ENCODE measurements at regions not wholly inside any gene's neighbourhood (a gene's known extent, or its start where the extent isn't known, plus 50 kb on each side); places are given as distances from the start of the nearest gene placed in this dataset.

- no peaks in the 10 kb centered on the region for H3K36me3 ChIP-seq (ENCODE audit: control insufficient read depth, insufficient read depth, low read length)
- H3K9me3 ChIP-seq (ENCODE audit: control insufficient read depth, low read length) = no peaks in the 10 kb centered on the region
- H3K4me3 ChIP-seq (ENCODE audit: insufficient read depth, low read depth, low read length, poor library complexity, severe bottlenecking) = no peak overlapping the region
- H3K27me3 ChIP-seq (replicated peaks; ENCODE audit: control insufficient read depth, insufficient read depth, low read length, poor library complexity, severe bottlenecking) = no peaks in the 10 kb centered on the region
- DNase-seq = no peak
- H3K4me1 ChIP-seq (ENCODE audit: control insufficient read depth, insufficient read depth, low read length, poor library complexity, severe bottlenecking) = no peaks in the 10 kb centered on the region
- H3K27ac ChIP-seq (ENCODE audit: insufficient read depth, low read length, poor library complexity, severe bottlenecking) = no peak overlapping the region
Observed at GRCh38 chr16:5432166-5432565, 334.6 kb upstream of the EEF2KMT start.

- Histone ChIP-seq H3K4me3 (ENCODE audit: insufficient read depth, low read depth, low read length, poor library complexity, severe bottlenecking) (no peak overlapping the region), H3K27me3 (replicated peaks; ENCODE audit: control insufficient read depth, insufficient read depth, low read length, poor library complexity, severe bottlenecking) (no peaks in the 10 kb centered on the region), H3K4me1 (ENCODE audit: control insufficient read depth, insufficient read depth, low read length, poor library complexity, severe bottlenecking) (no peaks in the 10 kb centered on the region), H3K36me3 (ENCODE audit: control insufficient read depth, insufficient read depth, low read length) (no peaks in the 10 kb centered on the region), H3K9me3 (ENCODE audit: control insufficient read depth, low read length) (no peaks in the 10 kb centered on the region), H3K27ac (ENCODE audit: insufficient read depth, low read length, poor library complexity, severe bottlenecking) (no peak overlapping the region)
- DNase-seq = no peak
Observed at GRCh38 chr16:5430598-5430997, 333.0 kb upstream of the EEF2KMT start.

- no peak for DNase-seq
- H3K4me1 ChIP-seq (ENCODE audit: control insufficient read depth, insufficient read depth, low read length, poor library complexity, severe bottlenecking) = no peaks in the 10 kb centered on the region
- no peaks in the 10 kb centered on the region for H3K36me3 ChIP-seq (ENCODE audit: control insufficient read depth, insufficient read depth, low read length)
- H3K4me3 ChIP-seq (ENCODE audit: insufficient read depth, low read depth, low read length, poor library complexity, severe bottlenecking) = no peak overlapping the region
- no peak overlapping the region for H3K27ac ChIP-seq (ENCODE audit: insufficient read depth, low read length, poor library complexity, severe bottlenecking)
- no peaks in the 10 kb centered on the region for H3K9me3 ChIP-seq (ENCODE audit: control insufficient read depth, low read length)
- no peaks in the 10 kb centered on the region for H3K27me3 ChIP-seq (replicated peaks; ENCODE audit: control insufficient read depth, insufficient read depth, low read length, poor library complexity, severe bottlenecking)
Observed at GRCh38 chr16:5428932-5429331, 331.3 kb upstream of the EEF2KMT start.

GRCh38 chr16:5427571-5427970 is 330.0 kb upstream of the EEF2KMT start:
- Histone ChIP-seq H3K4me1 (ENCODE audit: control insufficient read depth, insufficient read depth, low read length, poor library complexity, severe bottlenecking) (no peaks in the 10 kb centered on the region), H3K4me3 (ENCODE audit: insufficient read depth, low read depth, low read length, poor library complexity, severe bottlenecking) (no peak overlapping the region), H3K27ac (ENCODE audit: insufficient read depth, low read length, poor library complexity, severe bottlenecking) (no peak overlapping the region), H3K27me3 (replicated peaks; ENCODE audit: control insufficient read depth, insufficient read depth, low read length, poor library complexity, severe bottlenecking) (no peaks in the 10 kb centered on the region), H3K36me3 (ENCODE audit: control insufficient read depth, insufficient read depth, low read length) (no peaks in the 10 kb centered on the region), H3K9me3 (ENCODE audit: control insufficient read depth, low read length) (no peaks in the 10 kb centered on the region)
- DNase-seq = no peak

GRCh38 chr16:5422643-5423496 is 325.3 kb upstream of the EEF2KMT start:
- Histone ChIP-seq H3K4me1 (ENCODE audit: control insufficient read depth, insufficient read depth, low read length, poor library complexity, severe bottlenecking) (no peaks in the 10 kb centered on the region), H3K27ac (ENCODE audit: insufficient read depth, low read length, poor library complexity, severe bottlenecking) (no peak overlapping the region), H3K9me3 (ENCODE audit: control insufficient read depth, low read length) (no peaks in the 10 kb centered on the region), H3K27me3 (replicated peaks; ENCODE audit: control insufficient read depth, insufficient read depth, low read length, poor library complexity, severe bottlenecking) (no peaks in the 10 kb centered on the region), H3K36me3 (ENCODE audit: control insufficient read depth, insufficient read depth, low read length) (no peaks in the 10 kb centered on the region), H3K4me3 (ENCODE audit: insufficient read depth, low read depth, low read length, poor library complexity, severe bottlenecking) (no peak overlapping the region)
- no peak for DNase-seq

- Histone ChIP-seq H3K9me3 (ENCODE audit: control insufficient read depth, low read length) (no peaks in the 10 kb centered on the region), H3K36me3 (ENCODE audit: control insufficient read depth, insufficient read depth, low read length) (no peaks in the 10 kb centered on the region)
- no peak for DNase-seq
Observed at GRCh38 chr16:5422047-5422446, 324.5 kb upstream of the EEF2KMT start.

GRCh38 chr16:5416013-5416412 is 318.4 kb upstream of the EEF2KMT start:
- Histone ChIP-seq H3K4me3 (ENCODE audit: insufficient read depth, low read depth, low read length, poor library complexity, severe bottlenecking) (no peak overlapping the region), H3K27me3 (replicated peaks; ENCODE audit: control insufficient read depth, insufficient read depth, low read length, poor library complexity, severe bottlenecking) (no peaks in the 10 kb centered on the region), H3K4me1 (ENCODE audit: control insufficient read depth, insufficient read depth, low read length, poor library complexity, severe bottlenecking) (no peaks in the 10 kb centered on the region), H3K9me3 (ENCODE audit: control insufficient read depth, low read length) (no peaks in the 10 kb centered on the region), H3K27ac (ENCODE audit: insufficient read depth, low read length, poor library complexity, severe bottlenecking) (no peak overlapping the region), H3K36me3 (ENCODE audit: control insufficient read depth, insufficient read depth, low read length) (no peaks in the 10 kb centered on the region)
- no peak for DNase-seq

More at GRCh38 chr16:5422047-5422446, 324.5 kb upstream of the EEF2KMT start:
- no peaks in the 10 kb centered on the region for H3K27me3 ChIP-seq (replicated peaks; ENCODE audit: control insufficient read depth, insufficient read depth, low read length, poor library complexity, severe bottlenecking)
- H3K4me3 ChIP-seq (ENCODE audit: insufficient read depth, low read depth, low read length, poor library complexity, severe bottlenecking) = no peak overlapping the region
- no peak overlapping the region for H3K27ac ChIP-seq (ENCODE audit: insufficient read depth, low read length, poor library complexity, severe bottlenecking)
- H3K4me1 ChIP-seq (ENCODE audit: control insufficient read depth, insufficient read depth, low read length, poor library complexity, severe bottlenecking) = no peaks in the 10 kb centered on the region

GRCh38 chr16:5415123-5415522 is 317.5 kb upstream of the EEF2KMT start:
- no peaks in the 10 kb centered on the region for H3K36me3 ChIP-seq (ENCODE audit: control insufficient read depth, insufficient read depth, low read length)
- H3K27me3 ChIP-seq (replicated peaks; ENCODE audit: control insufficient read depth, insufficient read depth, low read length, poor library complexity, severe bottlenecking) = no peaks in the 10 kb centered on the region
- DNase-seq = no peak
- H3K27ac ChIP-seq (ENCODE audit: insufficient read depth, low read length, poor library complexity, severe bottlenecking) = no peak overlapping the region
- H3K4me3 ChIP-seq (ENCODE audit: insufficient read depth, low read depth, low read length, poor library complexity, severe bottlenecking) = no peak overlapping the region
- no peaks in the 10 kb centered on the region for H3K4me1 ChIP-seq (ENCODE audit: control insufficient read depth, insufficient read depth, low read length, poor library complexity, severe bottlenecking)
- no peaks in the 10 kb centered on the region for H3K9me3 ChIP-seq (ENCODE audit: control insufficient read depth, low read length)

- H3K9me3 ChIP-seq (ENCODE audit: control insufficient read depth, low read length) = no peaks in the 10 kb centered on the region
- no peak overlapping the region for H3K27ac ChIP-seq (ENCODE audit: insufficient read depth, low read length, poor library complexity, severe bottlenecking)
- no peaks in the 10 kb centered on the region for H3K27me3 ChIP-seq (replicated peaks; ENCODE audit: control insufficient read depth, insufficient read depth, low read length, poor library complexity, severe bottlenecking)
- no peaks in the 10 kb centered on the region for H3K36me3 ChIP-seq (ENCODE audit: control insufficient read depth, insufficient read depth, low read length)
- no peaks in the 10 kb centered on the region for H3K4me1 ChIP-seq (ENCODE audit: control insufficient read depth, insufficient read depth, low read length, poor library complexity, severe bottlenecking)
- no peak overlapping the region for H3K4me3 ChIP-seq (ENCODE audit: insufficient read depth, low read depth, low read length, poor library complexity, severe bottlenecking)
- DNase-seq = no peak
Observed at GRCh38 chr16:5412731-5413130, 315.1 kb upstream of the EEF2KMT start.

GRCh38 chr16:5398203-5398602 is 300.6 kb upstream of the EEF2KMT start:
- no peak overlapping the region for H3K4me3 ChIP-seq (ENCODE audit: insufficient read depth, low read depth, low read length, poor library complexity, severe bottlenecking)
- no peak overlapping the region for H3K27ac ChIP-seq (ENCODE audit: insufficient read depth, low read length, poor library complexity, severe bottlenecking)
- H3K36me3 ChIP-seq (ENCODE audit: control insufficient read depth, insufficient read depth, low read length) = no peaks in the 10 kb centered on the region
- no peak for DNase-seq
- no peaks in the 10 kb centered on the region for H3K27me3 ChIP-seq (replicated peaks; ENCODE audit: control insufficient read depth, insufficient read depth, low read length, poor library complexity, severe bottlenecking)
- no peaks in the 10 kb centered on the region for H3K4me1 ChIP-seq (ENCODE audit: control insufficient read depth, insufficient read depth, low read length, poor library complexity, severe bottlenecking)
- H3K9me3 ChIP-seq (ENCODE audit: control insufficient read depth, low read length) = no peaks in the 10 kb centered on the region

All from effector memory CD4-positive, alpha-beta T cell (primary cell).